Fibroblast of skin of scalp (primary cell): ENCODE measurements at regions not wholly inside any gene's neighbourhood (a gene's known extent, or its start where the extent isn't known, plus 50 kb on each side); places are given as distances from the start of the nearest gene placed in this dataset.

ENCODE experiments used
- DNase-seq: peaks from one replicate; pipeline ENCODE4 v3.0.0-alpha.2; 2013

GRCh38 chr5:128591598-128592455 lies 53.8 kb upstream of the FBN2 start:
- DNase-seq = peak; percentile 11

- DNase-seq = peak; percentile 44
These were observed 58.0 kb upstream of the FBN2 start for GRCh38 chr5:128596071-128596470.

- no peak for DNase-seq
These were observed 59.1 kb upstream of the FBN2 start for GRCh38 chr5:128597156-128597555.

- DNase-seq = no peak
These were observed 75.1 kb upstream of the FBN2 start for GRCh38 chr5:128613128-128613527.

GRCh38 chr5:128613766-128614165 lies 75.7 kb upstream of the FBN2 start:
- DNase-seq = peak; percentile 68

- DNase-seq = no peak
These were observed 77.5 kb upstream of the FBN2 start for GRCh38 chr5:128615578-128615977.

- DNase-seq = no peak
These were observed 88.6 kb upstream of the FBN2 start for GRCh38 chr5:128626536-128627090.

- no peak for DNase-seq
These were observed 89.9 kb upstream of the FBN2 start for GRCh38 chr5:128627939-128628338.

- peak; percentile 67 for DNase-seq
These were observed 91.1 kb upstream of the FBN2 start for GRCh38 chr5:128629157-128629556.

- no peak for DNase-seq
These were observed 92.1 kb upstream of the FBN2 start for GRCh38 chr5:128630121-128630520.

GRCh38 chr5:128631771-128632170 lies 93.7 kb upstream of the FBN2 start:
- DNase-seq = no peak

- DNase-seq = peak; percentile 56
These were observed 94.2 kb upstream of the FBN2 start for GRCh38 chr5:128632264-128632663.

- DNase-seq = no peak
These were observed 95.9 kb upstream of the FBN2 start for GRCh38 chr5:128633901-128634300.

GRCh38 chr5:128635379-128635778 lies 97.3 kb upstream of the FBN2 start:
- no peak for DNase-seq

GRCh38 chr5:128636361-128636760 lies 98.3 kb upstream of the FBN2 start:
- peak; percentile 39 for DNase-seq

- DNase-seq = peak; percentile 92
These were observed 99.0 kb upstream of the FBN2 start for GRCh38 chr5:128637031-128637430.

- no peak for DNase-seq
These were observed 103.8 kb upstream of the FBN2 start for GRCh38 chr5:128641861-128642260.

GRCh38 chr5:128644863-128645262 lies 106.8 kb upstream of the FBN2 start:
- peak; percentile 85 for DNase-seq

- peak; percentile 75 for DNase-seq
These were observed 107.5 kb upstream of the FBN2 start for GRCh38 chr5:128645581-128645980.

- no peak for DNase-seq
These were observed 108.1 kb upstream of the FBN2 start for GRCh38 chr5:128646176-128646575.

- peak; percentile 83 for DNase-seq
These were observed 111.1 kb upstream of the FBN2 start for GRCh38 chr5:128649192-128649591.

- no peak for DNase-seq
These were observed 125.0 kb upstream of the FBN2 start for GRCh38 chr5:128662997-128663396.

- no peak for DNase-seq
These were observed 127.8 kb upstream of the FBN2 start for GRCh38 chr5:128665747-128666355.

- DNase-seq = no peak
These were observed 129.1 kb upstream of the FBN2 start for GRCh38 chr5:128667152-128667551.
